Astrocyte (in vitro differentiated cells and primary cell): ENCODE measurements at regions not wholly inside any gene's neighbourhood (a gene's known extent, or its start where the extent isn't known, plus 50 kb on each side); places are given as distances from the start of the nearest gene placed in this dataset.

Experiments used
- EZH2 ChIP-seq: IDR thresholded peaks from 2 replicates; pipeline ENCODE4 v1.6.1; 2012; ENCODE audit warnings: mild to moderate bottlenecking, low read length, inconsistent platforms; ENCODE audit not compliant: insufficient read depth
- TF ChIP-seq, protein P1 (sequence below): IDR thresholded peaks from 2 replicates; pipeline ENCODE4 v1.5.1; 2011; ENCODE audit warnings: low read depth, mild to moderate bottlenecking, inconsistent platforms, low read length, moderate library complexity; ENCODE audit not compliant: insufficient read depth

DNA sequence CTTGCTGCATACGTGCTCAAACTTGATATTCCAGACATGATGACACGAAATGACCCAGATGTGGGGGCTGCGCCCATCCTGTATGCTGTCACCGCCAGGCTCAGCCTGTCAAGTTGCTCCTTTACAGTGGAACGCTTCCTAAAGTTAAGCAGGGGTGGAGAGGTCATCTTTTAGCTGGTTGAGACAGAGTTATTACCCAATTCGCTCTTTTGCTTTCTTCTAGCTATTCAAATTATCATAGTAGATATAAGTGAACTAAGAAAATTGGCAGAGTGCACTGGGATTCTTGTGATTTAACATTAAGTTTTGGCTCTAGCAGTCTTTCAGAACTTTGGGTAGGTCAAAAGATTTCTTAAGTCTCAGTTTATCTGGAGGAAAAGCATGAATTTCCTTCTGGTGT, 69.8 kb upstream of the BASP1 start:
- TF ChIP-seq, protein P1, sequence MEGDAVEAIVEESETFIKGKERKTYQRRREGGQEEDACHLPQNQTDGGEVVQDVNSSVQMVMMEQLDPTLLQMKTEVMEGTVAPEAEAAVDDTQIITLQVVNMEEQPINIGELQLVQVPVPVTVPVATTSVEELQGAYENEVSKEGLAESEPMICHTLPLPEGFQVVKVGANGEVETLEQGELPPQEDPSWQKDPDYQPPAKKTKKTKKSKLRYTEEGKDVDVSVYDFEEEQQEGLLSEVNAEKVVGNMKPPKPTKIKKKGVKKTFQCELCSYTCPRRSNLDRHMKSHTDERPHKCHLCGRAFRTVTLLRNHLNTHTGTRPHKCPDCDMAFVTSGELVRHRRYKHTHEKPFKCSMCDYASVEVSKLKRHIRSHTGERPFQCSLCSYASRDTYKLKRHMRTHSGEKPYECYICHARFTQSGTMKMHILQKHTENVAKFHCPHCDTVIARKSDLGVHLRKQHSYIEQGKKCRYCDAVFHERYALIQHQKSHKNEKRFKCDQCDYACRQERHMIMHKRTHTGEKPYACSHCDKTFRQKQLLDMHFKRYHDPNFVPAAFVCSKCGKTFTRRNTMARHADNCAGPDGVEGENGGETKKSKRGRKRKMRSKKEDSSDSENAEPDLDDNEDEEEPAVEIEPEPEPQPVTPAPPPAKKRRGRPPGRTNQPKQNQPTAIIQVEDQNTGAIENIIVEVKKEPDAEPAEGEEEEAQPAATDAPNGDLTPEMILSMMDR: no peak
- no peak for TF ChIP-seq EZH2
